ENCODE measurements at regions not wholly inside any gene's neighbourhood (a gene's known extent, or its start where the extent isn't known, plus 50 kb on each side); places are given as distances from the start of the nearest gene placed in this dataset.
"Not testable (repeated sequence)": the region's sequence is repeated elsewhere in the genome, so short reads cannot be mapped to it uniquely, and the experiment has no call there.

DNA sequence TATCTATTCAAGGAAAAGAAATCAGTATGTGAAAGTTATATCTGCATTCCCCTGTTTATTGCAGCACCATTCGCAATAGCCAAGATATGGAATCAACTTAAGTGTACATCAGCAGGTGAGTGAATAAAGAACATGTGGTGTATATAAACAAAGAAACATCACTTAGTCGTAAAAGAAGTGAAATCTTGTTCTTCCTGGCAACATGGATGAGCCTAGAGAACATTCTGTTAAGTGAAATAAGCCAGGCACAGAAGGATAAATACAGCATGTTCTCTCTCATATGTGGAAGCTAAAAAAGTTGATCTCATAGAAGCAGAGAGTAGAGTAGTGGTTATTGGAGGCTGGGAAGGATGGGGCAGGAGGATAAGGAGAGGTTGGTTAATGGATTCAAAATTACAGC lies 287.9 kb upstream of the FERMT1 start:
- intact Hi-C loops (cut with DNase I): no loop called here
- ATAC-seq (no peak), DNase-seq (ENCODE audit: low spot score) (no peak)

DNA sequence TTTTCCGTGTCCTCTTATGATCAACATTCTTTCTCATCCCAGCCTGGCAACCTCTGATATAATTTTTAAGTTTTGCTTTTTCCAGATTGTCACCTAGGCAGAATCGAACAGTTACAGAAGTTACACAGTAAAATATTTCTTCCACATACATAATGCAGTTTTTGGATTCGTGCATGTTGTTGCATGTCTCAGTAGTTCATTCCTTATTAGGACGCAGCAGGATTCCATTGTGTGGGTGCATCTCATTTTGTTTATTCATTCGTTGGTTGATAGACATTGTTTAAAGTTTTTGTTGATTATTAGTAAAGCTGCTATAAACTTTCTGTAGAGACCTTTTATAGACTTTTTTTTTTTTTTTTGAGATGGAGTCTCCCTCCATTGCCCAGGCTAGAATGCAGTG lies 284.3 kb upstream of the FERMT1 start:
- intact Hi-C loops (cut with DNase I): no loop called here
- no peak for ATAC-seq
- DNase-seq (ENCODE audit: low spot score): no peak

DNA sequence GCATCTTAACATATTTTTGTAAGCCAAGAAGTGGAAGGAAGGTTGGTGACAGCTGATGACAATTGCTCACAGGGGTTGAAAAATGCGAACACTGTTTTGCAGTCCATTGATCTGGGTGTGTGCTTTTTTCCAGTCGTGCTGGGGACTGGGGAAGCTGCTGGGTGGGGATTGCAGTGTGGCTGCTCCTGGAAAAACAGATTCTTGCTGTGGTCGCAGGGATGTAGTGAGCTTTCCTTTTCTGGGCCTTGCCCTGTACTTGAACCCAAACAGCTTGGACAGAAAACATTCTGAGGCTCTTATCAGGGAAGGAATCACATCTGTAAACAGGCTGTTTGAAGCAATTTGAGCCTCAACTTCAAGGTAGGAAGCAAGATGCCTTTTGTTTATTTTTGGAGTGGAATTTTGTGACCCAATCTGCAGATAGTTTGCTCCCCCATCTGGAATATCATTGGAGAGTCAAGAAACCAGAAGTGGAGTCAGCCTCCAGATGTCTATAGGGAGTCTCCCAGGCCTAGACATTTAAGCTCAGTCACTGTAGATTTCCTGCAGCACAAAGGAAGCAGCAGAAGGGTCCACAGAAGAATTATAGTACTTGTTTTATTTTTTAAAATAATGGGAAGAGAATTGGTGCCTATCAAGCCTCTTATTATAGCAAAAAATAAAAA lies 279.2 kb upstream of the FERMT1 start:
- ATAC-seq (no peak), DNase-seq (ENCODE audit: low spot score) (no peak)
- intact Hi-C loops (cut with DNase I): no loop called here

DNA sequence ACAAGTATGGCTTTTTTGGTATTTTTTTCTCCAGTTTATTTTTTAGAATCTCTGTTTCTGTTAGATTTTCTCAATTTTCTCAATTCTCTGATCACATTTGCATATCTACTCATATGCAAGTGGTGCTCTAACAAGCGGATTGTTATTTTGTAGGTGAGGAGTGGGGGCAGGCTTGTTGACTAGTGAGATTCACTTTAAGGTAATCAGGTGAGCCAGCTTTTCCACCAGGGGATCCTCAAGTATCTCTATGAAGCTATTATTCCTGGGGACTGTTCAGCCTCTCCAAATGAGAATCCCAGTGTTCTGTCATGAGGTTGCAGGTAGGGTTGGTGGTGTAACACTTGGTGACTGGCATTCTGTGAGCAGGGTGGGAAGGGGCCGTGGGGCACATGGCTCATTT lies 274.3 kb upstream of the FERMT1 start:
- ATAC-seq (no peak), DNase-seq (ENCODE audit: low spot score) (no peak)
- intact Hi-C loops (cut with DNase I): no loop called here

DNA sequence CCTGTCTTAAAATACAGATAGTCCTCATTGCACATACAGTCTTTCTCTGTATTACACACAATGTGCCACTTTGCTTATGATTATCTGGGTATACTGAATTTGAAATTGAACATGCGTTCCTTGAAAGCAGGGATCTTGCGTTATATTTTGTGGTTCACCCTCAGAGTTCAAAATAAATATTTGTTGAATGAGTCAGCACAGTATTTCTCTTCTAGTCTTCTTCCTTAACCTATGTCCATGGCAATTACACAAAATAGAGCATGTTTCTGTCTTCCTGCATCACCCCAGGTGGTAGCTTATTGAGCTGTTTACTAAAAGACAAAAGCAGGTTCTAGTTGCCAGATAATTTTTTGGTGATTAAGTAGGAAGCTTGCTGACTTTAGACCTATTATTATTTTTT lies 272.9 kb upstream of the FERMT1 start:
- intact Hi-C loops (cut with DNase I): no loop called here
- ATAC-seq: no peak

DNA sequence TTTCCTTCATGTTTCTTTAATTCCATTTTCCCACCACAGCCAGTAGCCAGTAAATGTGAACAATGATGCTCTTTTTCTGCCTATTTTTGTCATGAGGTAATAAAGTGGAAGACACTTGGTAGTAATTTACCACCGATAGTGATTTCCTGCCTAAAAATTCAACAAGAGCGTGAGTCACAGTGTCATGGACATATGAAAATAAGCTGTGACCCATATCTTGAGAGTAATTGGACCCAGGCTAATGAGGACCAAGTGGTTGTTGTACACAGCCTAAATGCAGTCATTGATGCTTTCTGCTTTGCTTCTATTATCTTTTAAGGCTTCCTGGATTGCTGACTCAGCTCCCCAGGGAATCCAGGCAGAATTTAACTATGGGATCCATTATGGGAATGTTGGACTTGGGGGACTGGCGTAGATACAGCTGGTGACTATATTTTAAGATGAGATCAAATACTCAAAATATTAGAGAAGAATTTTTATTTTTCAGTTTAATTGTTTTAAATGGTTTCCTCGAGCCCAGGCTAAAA lies 265.9 kb upstream of the FERMT1 start:
- ATAC-seq (no peak), DNase-seq (ENCODE audit: low spot score) (no peak)
- intact Hi-C loops (cut with DNase I): no loop called here

More for the DNA sequence above, 272.9 kb upstream of the FERMT1 start:
- DNase-seq (ENCODE audit: low spot score): no peak

DNA sequence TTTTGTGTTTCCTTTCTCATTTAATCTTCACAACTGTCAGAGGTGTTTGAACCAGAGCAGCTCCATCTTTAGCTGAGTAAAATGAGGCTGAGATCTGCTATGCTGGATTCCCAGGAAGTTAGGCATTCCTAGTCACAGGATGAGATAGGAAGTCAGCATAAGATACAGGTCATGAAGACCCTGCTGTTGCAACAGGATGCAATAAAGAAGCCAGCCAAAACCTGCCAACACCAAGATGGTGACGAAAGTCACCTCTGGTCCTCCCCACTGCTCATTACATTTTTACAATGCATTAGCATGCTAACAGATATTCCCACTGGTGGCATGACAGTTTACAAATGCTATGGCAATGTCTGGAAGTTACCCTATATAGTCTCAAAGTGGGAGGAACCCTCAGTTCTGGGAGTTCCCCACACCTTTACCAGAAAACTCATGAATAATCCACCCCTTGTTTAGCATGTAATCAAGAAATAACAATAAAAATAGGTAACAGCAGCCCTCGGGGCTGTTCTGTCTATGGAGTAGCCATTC lies 262.2 kb upstream of the FERMT1 start:
- DNase-seq (ENCODE audit: low spot score) (no peak), ATAC-seq (no peak)
- intact Hi-C loops (cut with DNase I): no loop called here

DNA sequence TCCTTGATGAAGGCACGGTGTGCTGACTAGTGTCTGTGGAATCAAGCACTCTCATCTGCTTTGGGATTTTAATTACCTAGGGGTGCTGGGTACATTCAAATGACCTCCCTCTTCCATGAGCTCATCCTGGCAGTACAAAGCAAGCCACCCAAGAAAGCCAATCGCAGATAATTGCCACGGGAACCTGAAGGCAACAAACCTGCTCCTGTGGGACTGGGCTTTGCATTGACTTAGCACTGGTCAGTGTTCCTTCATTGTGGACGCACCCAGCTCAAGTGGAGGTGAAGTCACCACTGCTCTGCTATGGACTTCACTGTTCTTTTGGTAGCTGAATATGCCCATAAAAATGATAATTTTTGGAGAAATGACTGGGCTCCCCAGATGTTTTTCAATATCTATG lies 261.6 kb upstream of the FERMT1 start:
- no peak for ATAC-seq
- intact Hi-C loops (cut with DNase I): no loop called here
- DNase-seq (ENCODE audit: low spot score): no peak

DNA sequence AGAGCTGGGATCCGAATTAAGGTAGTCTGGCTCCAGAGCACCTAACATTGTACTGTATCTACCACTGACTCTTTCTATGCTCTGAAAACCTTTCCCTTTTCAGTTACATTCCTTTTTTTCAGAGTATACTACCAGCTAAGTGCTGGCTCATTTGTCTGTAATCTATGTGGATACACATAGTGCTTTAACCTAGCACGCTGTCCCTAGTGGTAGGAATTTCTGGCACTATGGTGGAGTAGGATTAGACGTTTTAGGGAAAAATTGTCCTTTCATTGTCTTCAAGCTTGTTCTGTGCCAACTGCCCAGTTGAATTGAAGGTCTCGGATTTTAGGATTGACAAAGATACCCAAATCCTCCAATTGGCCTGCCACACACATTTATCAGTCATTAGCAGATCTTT lies 259.1 kb upstream of the FERMT1 start:
- intact Hi-C loops (cut with DNase I): no loop called here
- ATAC-seq (no peak), DNase-seq (ENCODE audit: low spot score) (no peak)

DNA sequence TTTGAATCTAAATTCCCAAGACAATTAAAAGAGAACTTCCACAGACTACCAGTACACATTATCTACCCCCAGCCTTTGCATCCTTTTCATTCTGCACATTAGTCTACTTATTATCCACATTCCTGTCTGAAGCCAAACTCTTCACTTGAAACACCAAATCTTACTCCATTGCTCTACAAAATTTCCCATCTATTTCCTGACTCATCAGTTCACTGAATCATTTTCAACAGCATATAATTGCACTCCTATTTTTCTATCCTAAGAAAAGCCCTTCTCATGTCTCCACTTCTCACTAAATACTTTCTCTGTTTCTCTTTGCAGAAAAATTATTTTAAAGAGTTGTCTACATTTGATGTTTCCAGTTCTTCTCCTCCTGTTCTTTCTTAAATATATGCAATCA lies 239.4 kb upstream of the FERMT1 start:
- no peak for ATAC-seq
- intact Hi-C loops (cut with DNase I): no loop called here
- DNase-seq (ENCODE audit: low spot score): no peak

DNA sequence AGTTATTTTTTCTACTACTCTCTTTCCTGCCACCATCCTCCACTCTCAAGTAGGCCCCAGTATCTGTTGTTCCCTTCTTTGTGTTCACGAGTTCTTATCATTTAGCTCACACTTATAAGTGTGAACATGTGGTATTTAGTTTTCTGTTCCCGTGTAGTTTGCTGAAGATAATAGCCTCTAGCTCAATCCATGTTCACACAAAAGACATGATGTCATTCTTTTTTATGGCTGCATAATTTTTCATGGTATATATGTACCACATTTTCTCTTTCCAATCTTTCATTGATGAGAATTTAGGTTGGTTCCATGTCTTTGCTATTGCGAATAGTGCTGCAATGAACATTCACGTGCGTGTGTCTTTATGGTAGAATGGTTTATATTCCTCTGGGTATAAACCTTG lies 237.9 kb upstream of the FERMT1 start:
- ATAC-seq: no peak
- intact Hi-C loops (cut with DNase I): no loop called here

DNA sequence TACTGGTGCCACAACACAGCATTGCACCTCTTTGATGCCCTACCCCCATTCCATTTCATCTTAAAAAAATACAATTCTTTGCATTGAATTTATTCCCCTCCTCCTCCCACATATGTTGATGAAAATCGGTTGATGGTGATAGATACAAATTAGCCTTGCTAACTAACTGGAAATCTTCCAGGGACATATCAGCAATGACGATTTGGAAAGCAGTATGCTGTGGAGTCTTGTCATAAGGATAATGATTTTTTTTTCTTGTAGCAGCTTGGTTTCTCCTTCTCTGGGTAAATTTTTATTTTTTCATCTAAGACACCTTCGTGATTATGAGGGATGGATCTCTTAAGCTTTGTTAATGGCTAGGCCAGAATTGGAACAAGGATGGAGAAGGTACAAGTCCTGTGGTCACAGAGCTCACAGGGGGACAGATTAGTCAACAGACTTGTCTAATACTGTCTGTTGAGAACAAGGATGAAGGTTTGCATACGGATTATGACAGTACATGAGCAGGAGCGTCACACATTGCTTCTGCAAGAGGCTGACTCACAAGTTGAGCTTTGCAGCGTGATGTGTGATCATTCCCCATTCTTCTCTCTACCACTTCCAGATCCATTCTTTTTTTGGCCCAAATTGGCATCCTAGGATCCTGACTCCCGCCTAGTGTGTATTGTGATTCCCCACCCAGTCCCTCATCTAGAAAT lies 233.1 kb upstream of the FERMT1 start:
- no peak for ATAC-seq

More for the DNA sequence above, 237.9 kb upstream of the FERMT1 start:
- no peak for DNase-seq (ENCODE audit: low spot score)

DNA sequence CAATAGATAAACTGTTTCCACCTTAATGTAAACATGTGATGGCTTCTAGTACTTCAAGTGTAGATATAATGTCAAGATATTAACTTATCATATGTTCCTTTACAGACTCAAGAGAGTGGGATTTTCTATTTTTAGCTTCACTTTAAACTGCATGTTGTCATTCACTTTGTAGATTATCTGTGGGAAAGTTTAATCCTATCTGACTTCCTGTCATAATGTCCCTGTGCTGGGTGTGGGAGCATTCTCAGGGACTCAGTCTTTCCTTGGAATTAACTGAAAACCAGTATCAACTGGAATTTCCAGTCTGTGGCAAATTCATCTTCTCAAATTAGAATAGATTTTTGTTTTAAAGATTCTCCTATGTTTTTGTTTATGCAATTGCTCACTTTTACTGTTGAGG lies 226.1 kb upstream of the FERMT1 start:
- intact Hi-C loops (cut with DNase I): no loop called here
- DNase-seq (ENCODE audit: low spot score) (no peak), ATAC-seq (no peak)

More for the DNA sequence above, 233.1 kb upstream of the FERMT1 start:
- DNase-seq (ENCODE audit: low spot score): no peak
- intact Hi-C loops (cut with DNase I): no loop called here

DNA sequence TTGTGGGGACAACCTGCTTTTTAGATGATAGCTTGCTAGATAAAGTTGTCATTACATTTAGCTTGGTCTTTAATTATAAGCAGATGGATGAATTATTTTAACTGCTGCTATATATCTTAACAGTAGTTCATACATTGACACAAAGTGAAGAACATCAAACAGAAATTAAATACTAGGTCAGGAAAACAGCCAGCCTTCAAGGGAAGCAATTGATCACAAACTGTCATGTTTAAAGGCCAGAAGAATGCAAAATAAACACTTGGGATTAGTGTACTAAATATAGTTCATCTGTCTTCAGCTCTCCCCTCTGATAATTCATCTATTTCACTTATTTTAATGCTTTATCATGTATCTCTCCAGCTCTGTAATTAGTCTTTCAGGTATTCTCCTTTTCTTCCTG lies 225.1 kb upstream of the FERMT1 start:
- DNase-seq (ENCODE audit: low spot score) (no peak), ATAC-seq (no peak)
- intact Hi-C loops (cut with DNase I): no loop called here

DNA sequence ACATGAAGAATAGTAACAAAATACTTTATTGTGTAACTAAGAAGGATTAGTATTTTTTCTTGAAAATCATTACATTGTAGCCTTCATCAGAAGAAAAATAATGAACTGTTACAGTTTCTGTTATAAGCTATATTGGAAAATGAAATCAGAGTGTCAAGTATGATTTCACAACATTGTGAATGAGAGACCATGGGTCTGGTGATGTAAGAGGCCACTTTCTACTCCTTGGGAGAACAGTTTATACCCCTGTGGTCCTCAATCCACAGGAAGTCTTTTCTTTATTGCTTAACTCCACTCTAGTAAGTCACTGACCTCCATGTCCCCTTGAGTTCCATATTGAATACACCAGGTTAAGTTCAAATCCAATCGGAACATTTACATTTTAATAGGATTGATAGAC lies 218.7 kb upstream of the FERMT1 start:
- intact Hi-C loops (cut with DNase I): no loop called here
- ATAC-seq: no peak
- no peak for DNase-seq (ENCODE audit: low spot score)

DNA sequence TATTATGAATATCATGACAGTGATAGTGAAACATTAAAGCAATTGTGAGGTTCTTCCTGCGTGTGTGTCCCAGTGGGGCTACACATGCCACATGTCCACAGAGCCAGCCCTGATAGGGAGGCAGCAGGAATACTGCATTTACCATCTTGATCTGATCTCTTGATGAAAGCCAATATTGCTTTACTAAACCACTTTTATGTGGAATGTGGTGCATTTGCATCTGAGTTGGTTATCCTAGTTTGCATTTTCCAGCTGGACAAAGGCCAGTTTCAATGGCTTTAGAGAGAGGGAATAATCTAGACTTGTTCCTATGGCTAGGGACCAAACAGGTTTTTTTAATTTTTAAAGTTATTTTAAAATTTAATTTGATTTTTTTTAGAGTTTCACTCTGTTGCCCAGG lies 216.3 kb upstream of the FERMT1 start:
- no peak for ATAC-seq
- intact Hi-C loops (cut with DNase I): no loop called here
- DNase-seq (ENCODE audit: low spot score): no peak

DNA sequence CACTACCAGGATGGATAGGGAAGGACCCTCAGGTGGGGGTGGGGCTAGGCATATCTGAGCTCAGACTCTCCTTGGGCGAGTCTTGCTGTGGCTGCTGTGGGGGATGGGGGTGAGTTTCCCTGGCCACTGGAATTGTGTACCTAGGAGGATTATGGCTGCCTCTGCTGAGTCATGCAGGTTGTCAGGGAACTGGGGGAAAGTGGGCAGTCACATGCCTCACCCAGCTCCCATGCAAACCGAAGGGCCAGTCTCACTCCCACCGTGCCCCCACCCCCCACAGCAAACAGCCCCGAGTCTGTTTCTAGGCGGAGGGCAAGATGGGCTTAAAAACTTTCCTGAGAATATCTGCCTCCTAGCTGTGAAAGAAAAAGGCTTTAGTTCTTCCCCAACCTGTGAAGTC lies 210.3 kb upstream of the FERMT1 start:
- DNase-seq (ENCODE audit: low spot score) (no peak), ATAC-seq (no peak)
- intact Hi-C loops (cut with DNase I): no loop called here

DNA sequence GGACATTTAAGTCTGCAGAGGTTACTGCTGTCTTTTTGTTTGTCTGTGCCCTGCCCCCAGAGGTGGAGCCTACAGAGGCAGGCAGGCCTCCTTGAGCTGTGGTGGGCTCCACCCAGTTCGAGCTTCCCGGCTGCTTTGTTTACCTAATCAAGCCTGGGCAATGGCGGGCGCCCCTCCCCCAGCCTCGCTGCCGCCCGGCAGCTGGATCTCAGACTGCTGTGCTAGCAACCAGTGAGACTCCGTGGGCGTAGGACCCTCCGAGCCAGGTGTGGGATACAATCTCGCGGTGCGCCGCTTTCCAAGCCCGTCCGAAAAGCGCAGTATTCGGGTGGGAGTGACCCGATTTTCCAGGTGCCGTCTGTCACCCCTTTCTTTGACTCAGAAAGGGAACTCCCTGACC lies 198.4 kb upstream of the FERMT1 start:
- DNase-seq (ENCODE audit: low spot score); intact Hi-C loops (cut with DNase I); ATAC-seq: not testable (repeated sequence)

DNA sequence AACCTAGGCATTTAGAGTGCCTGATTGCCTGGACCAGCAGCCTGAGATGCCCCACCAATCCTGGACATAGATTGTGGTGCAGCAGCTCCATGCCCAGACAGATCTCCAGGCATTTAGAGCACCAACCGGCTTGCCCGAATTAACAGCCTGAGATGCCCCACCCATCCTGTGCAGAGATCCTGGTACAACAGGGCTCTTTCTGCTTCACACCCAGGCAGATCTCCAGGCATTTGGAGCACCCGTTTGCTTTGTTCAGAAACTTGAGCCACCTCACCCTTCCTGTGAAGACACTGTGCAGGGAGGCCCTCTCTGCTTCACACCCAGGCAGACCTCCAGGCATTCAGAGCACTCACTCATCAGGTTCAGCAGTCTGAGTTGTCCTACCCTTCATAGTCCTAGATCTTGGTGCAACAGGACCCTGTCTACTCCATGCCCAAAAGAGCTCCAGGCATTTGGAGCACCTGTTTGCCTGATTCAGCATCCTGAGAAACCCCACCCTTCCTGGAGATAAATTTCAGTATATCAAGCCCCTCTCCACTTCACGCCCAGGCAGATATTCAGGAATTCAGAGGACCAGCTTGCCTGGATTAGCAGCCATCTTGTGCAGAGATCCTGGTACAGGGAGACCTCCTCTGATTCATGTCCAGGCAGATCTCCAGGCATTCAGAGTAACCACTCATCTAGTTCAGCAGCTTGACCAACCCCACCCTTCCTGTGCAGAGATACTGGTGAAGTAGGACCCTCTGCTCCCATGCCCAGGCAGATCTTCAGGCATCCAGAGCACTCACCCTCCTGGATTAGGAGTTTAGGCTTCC lies 189.2 kb upstream of the FERMT1 start:
- ATAC-seq (no peak), DNase-seq (ENCODE audit: low spot score) (no peak)
- intact Hi-C loops (cut with DNase I): no loop called here

DNA sequence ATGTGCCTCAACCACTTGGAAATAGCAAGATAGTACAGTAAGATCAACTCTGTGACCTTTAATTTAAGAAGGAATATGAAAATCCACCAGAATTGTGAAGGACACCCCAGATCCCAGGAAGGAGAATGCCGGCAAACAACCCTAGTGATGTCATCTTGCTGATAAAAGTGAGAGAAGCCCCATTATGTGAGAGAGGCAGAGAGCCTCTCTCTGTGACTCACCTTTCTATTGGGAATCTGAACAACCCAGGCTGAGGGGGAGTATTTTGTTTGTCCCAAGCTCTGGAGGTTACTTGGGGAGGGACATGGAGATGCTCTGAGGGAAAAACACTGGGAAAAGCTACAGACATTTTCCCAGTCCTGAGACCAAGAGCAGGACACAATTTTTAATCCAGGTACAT lies 188.3 kb upstream of the FERMT1 start:
- DNase-seq (ENCODE audit: low spot score) (no peak), ATAC-seq (no peak)
- intact Hi-C loops (cut with DNase I): no loop called here
